Left ventricle myocardium inferior (tissue), 1 donor: ENCODE measurements at regions not wholly inside any gene's neighbourhood (a gene's known extent, or its start where the extent isn't known, plus 50 kb on each side); places are given as distances from the start of the nearest gene placed in this dataset.

Experiments used
- DNase-seq: peaks from one replicate; pipeline ENCODE4 v3.0.0-alpha.2; 2020
- H3K27ac ChIP-seq: fragments of 200-600 bp; replicated peaks from 2 replicates; pipeline ENCODE4 v1.8.0; 2021
- H3K27me3 ChIP-seq: fragments of 200-600 bp; 2 replicates; pipeline ENCODE4 v1.8.0; 2021; ENCODE audit warnings: low read depth
- H3K36me3 ChIP-seq: fragments of 200-600 bp; 2 replicates; pipeline ENCODE4 v1.8.0; 2021
- H3K4me1 ChIP-seq: fragments of 200-600 bp; 2 replicates; pipeline ENCODE4 v1.8.0; 2021
- H3K4me3 ChIP-seq: fragments of 200-600 bp; 2 replicates; pipeline ENCODE4 v1.8.0; 2021; ENCODE audit warnings: mild to moderate bottlenecking, moderate library complexity
- H3K9me3 ChIP-seq: fragments of 200-600 bp; replicated peaks from 2 replicates; pipeline ENCODE4 v1.8.0; 2021
- CTCF ChIP-seq: fragments of 200-600 bp; IDR thresholded peaks from 2 replicates; pipeline ENCODE4 v1.8.0; 2021; ENCODE audit warnings: antibody characterized with exemption, mild to moderate bottlenecking, borderline replicate concordance
- intact Hi-C: fragments of 100-400 bp; cut with micrococcal nuclease; formaldehyde crosslinking; loops from one replicate; pipeline ENCODE4 v1.11.0; 2022
- donor health status: DM: no; HTN: yes; CAD: no; lungs with severe emphysema.

- intact Hi-C loops: no loop called here
- Histone ChIP-seq H3K27me3 (peaks cover 84% of the 10 kb centered on the region), H3K9me3 (no peaks in the 10 kb centered on the region), H3K4me3 (no peak overlapping the region), H3K36me3 (no peaks in the 10 kb centered on the region), H3K4me1 (no peaks in the 10 kb centered on the region), H3K27ac (no peak overlapping the region)
- no peak for DNase-seq
- no peak for TF ChIP-seq CTCF
Observed at GRCh38 chr22:48369789-48370507, 1457.7 kb downstream of the BRD1 start.

DNA sequence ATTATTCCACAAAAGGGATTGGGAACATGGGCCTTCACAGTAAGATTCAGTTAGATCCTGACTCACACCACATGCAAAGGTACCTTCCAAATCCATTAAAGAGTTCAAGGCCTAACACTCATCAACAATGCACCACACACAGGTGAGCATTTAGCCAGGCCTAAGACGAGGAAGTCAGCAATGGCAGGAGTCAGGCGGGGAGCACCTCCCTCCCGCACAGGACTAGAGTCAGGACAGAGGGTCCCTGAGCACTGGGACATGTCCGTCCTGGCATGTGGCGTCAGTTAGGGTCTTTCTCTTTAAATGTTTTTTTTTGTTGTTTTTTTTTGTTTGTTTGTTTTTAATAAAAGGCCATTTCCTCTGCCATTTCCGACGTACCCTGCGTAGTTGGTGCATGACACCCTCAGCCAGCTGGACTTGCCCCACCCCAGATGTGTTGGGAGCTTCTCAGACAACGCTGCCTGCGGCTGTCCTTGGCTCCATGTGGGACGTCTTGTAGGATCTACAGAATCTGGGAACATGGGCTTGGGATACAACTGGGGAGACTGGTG, 1458.6 kb downstream of the BRD1 start:
- intact Hi-C loops: no loop called here
- Histone ChIP-seq H3K27ac (no peak overlapping the region), H3K4me1 (no peaks in the 10 kb centered on the region), H3K4me3 (no peak overlapping the region), H3K9me3 (no peaks in the 10 kb centered on the region), H3K36me3 (no peaks in the 10 kb centered on the region), H3K27me3 (peaks cover 80% of the 10 kb centered on the region)
- DNase-seq: no peak
- TF ChIP-seq CTCF: no peak

DNA sequence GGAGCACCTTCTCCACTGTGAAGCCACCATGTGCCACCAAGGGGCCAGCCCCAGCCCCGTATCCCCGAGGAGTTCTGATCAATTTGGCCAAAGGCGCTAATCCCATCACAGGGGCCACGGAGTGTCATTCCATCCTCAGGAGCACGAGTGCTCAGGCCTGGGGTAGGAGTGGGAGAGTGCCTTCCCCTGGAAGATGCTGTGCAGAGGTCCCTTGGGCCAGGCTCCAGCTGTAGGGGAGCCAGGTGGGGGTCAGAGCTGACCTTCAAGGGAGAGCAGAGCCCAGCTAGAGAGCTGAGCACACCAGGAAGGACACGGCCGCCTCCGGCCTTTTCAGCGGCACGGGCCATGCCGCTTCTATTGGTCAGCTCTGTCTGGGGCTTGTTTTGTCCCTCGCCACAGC, 1459.9 kb downstream of the BRD1 start:
- Histone ChIP-seq H3K36me3 (no peaks in the 10 kb centered on the region), H3K27me3 (peaks cover 79% of the 10 kb centered on the region), H3K27ac (no peak overlapping the region), H3K9me3 (no peaks in the 10 kb centered on the region), H3K4me1 (no peaks in the 10 kb centered on the region), H3K4me3 (no peak overlapping the region)
- TF ChIP-seq CTCF: no peak
- intact Hi-C loops: no loop called here
- no peak for DNase-seq

DNA sequence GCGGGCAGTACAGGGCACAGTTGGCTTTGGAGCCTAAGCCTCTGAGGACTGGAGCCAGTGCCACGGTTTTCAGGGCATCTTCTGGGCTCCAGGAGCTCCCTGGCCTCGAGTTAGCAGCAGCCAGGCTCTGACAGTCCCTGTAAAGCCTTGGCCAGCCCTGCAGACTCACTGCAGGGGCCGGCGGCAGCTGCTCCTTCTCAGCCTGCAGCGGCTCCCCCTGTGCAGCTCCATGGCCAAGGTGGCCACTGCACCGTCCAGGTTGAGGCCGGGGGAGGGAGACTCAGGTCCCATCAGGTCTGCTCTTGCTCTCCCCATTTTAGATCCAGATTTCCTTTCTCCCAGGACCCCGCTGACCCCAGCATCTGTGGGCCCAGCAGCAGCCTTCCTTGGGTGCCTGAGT, 1461.1 kb downstream of the BRD1 start:
- no peak for DNase-seq
- Histone ChIP-seq H3K4me3 (no peak overlapping the region), H3K9me3 (no peaks in the 10 kb centered on the region), H3K27ac (no peak overlapping the region), H3K36me3 (no peaks in the 10 kb centered on the region), H3K27me3 (peaks cover 75% of the 10 kb centered on the region), H3K4me1 (no peaks in the 10 kb centered on the region)
- intact Hi-C loops: no loop called here
- no peak for TF ChIP-seq CTCF

DNA sequence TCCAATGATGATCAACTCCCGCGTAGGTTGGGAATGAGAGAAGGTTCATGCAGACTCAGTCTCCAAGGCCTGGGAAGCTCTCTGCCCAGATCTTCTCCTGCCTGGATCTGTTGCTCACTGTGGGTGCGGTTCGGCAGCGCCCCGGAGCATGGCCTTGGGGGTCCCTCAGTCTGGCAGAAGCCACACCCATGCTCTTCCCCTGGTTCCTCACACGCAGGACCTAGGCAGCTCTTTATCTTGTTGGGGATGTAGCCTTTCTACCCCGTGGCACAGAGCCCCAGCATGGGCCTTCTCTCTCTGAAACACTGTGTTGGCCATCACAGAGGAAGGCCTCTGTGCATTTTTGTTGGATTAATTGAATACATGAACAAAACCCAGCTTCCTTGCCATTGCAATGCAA, 1461.6 kb downstream of the BRD1 start:
- H3K36me3 ChIP-seq: no peaks in the 10 kb centered on the region
- H3K4me3 ChIP-seq: no peak overlapping the region
- DNase-seq: no peak
- H3K27me3 ChIP-seq: peaks cover 69% of the 10 kb centered on the region
- H3K9me3 ChIP-seq: no peaks in the 10 kb centered on the region
- no peak for TF ChIP-seq CTCF
- H3K27ac ChIP-seq: no peak overlapping the region
- no peaks in the 10 kb centered on the region for H3K4me1 ChIP-seq
- intact Hi-C loops: no loop called here
